Osteoblast (primary cell): ENCODE measurements at regions not wholly inside any gene's neighbourhood (a gene's known extent, or its start where the extent isn't known, plus 50 kb on each side); places are given as distances from the start of the nearest gene placed in this dataset.

Experiments
- DNase-seq: peaks from one replicate; pipeline ENCODE4 v3.0.0; 2011; ENCODE audit warnings: low spot score, mixed read lengths; ENCODE audit not compliant: insufficient read length; ENCODE audit errors: missing footprints
- H2AFZ ChIP-seq: 2 replicates; pipeline ENCODE4 v1.6.0; 2011; ENCODE audit warnings: mild to moderate bottlenecking, low read length
- H3K27ac ChIP-seq: 2 replicates; pipeline ENCODE4 v1.5.1; 2011; ENCODE audit warnings: mild to moderate bottlenecking, low read depth, low read length, moderate library complexity
- H3K27me3 ChIP-seq: 2 replicates; pipeline ENCODE4 v1.6.0; 2012; ENCODE audit warnings: mild to moderate bottlenecking, control low read depth, inconsistent platforms, low read length, moderate library complexity; ENCODE audit not compliant: insufficient read depth
- H3K36me3 ChIP-seq: 2 replicates; pipeline ENCODE4 v1.5.1; 2011; ENCODE audit warnings: mild to moderate bottlenecking, low read length, control low read depth, moderate library complexity; ENCODE audit not compliant: insufficient read depth
- H3K4me1 ChIP-seq: 2 replicates; pipeline ENCODE4 v1.5.1; 2011; ENCODE audit warnings: mild to moderate bottlenecking, low read length, control low read depth, moderate library complexity; ENCODE audit not compliant: insufficient read depth
- H3K4me2 ChIP-seq: 2 replicates; pipeline ENCODE4 v1.6.0; 2011; ENCODE audit warnings: mild to moderate bottlenecking, low read length; ENCODE audit not compliant: insufficient read depth
- H3K4me3 ChIP-seq: fragments of 200-600 bp; sonication (generic); 3 replicates; pipeline ENCODE4 v1.5.1; 2012; ENCODE audit warnings: mild to moderate bottlenecking, low read length, inconsistent platforms; ENCODE audit not compliant: insufficient read depth
- H3K79me2 ChIP-seq: 2 replicates; pipeline ENCODE4 v1.6.0; 2012; ENCODE audit warnings: mild to moderate bottlenecking, low read length, control low read depth, inconsistent platforms; ENCODE audit not compliant: insufficient read depth
- H3K9me3 ChIP-seq: 2 replicates; pipeline ENCODE4 v1.5.1; 2011; ENCODE audit warnings: low read depth, low read length, control low read depth
- H4K20me1 ChIP-seq: 2 replicates; pipeline ENCODE4 v1.6.0; 2012; ENCODE audit warnings: mild to moderate bottlenecking, low read length, control low read depth; ENCODE audit not compliant: insufficient read depth
- TF ChIP-seq, protein P1 (sequence below): IDR thresholded peaks from 2 replicates; pipeline ENCODE4 v1.5.1; 2011; ENCODE audit warnings: mild to moderate bottlenecking, low read depth, low read length, moderate library complexity; ENCODE audit errors: extremely low read depth

DNA sequence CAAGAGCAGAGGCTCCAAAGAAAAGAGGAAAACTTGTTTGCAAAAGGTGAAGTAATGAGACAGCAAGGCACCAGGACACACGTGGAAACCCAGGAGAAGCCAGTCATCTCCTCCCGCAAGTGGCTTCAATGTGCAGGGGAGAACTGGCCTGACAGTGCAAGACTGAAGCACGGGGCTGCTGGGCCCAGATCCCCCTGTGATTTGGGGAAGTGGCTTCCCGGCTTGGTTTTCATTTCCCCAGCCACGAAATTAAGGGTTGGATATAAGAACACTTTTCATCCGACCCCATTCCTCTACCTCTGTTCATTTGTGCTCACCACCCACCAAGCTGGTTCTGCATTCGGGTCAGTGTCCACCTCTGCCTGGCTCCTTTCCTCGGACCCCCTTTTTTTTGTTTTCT, 306.4 kb downstream of the FGFR2 start:
- no peaks in the 10 kb centered on the region for H3K9me3 ChIP-seq
- no peak for DNase-seq
- no peak overlapping the region for H3K4me3 ChIP-seq
- no peak overlapping the region for H3K27ac ChIP-seq
- H3K4me2 ChIP-seq, result no peak overlapping the region
- H3K79me2 ChIP-seq, result no peaks in the 10 kb centered on the region
- no peaks in the 10 kb centered on the region for H3K36me3 ChIP-seq
- no peak overlapping the region for H2AFZ ChIP-seq
- no peaks in the 10 kb centered on the region for H4K20me1 ChIP-seq
- H3K4me1 ChIP-seq, result no peaks in the 10 kb centered on the region
- no peaks in the 10 kb centered on the region for H3K27me3 ChIP-seq
- TF ChIP-seq, protein P1, sequence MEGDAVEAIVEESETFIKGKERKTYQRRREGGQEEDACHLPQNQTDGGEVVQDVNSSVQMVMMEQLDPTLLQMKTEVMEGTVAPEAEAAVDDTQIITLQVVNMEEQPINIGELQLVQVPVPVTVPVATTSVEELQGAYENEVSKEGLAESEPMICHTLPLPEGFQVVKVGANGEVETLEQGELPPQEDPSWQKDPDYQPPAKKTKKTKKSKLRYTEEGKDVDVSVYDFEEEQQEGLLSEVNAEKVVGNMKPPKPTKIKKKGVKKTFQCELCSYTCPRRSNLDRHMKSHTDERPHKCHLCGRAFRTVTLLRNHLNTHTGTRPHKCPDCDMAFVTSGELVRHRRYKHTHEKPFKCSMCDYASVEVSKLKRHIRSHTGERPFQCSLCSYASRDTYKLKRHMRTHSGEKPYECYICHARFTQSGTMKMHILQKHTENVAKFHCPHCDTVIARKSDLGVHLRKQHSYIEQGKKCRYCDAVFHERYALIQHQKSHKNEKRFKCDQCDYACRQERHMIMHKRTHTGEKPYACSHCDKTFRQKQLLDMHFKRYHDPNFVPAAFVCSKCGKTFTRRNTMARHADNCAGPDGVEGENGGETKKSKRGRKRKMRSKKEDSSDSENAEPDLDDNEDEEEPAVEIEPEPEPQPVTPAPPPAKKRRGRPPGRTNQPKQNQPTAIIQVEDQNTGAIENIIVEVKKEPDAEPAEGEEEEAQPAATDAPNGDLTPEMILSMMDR, result no peak

DNA sequence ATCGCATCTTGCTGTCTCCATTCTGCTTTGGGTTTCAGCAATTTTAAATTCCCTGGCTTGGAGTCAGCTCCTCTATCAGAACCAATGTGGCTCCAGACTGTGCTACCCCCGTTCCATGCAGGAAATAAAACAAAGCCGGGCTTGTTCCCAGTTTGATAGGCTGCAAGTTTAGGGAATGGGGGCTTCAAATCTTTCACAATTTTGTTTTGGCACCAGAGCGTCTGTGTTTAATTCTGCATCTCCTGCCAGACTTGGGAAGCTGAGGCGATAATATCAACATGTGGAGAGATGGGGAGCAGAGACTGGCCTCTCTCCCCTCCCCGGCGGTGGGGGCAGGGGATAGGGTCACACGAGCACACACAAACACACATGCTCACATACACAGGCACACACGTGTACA, 305.9 kb downstream of the FGFR2 start:
- Histone ChIP-seq H3K36me3 (no peaks in the 10 kb centered on the region), H3K79me2 (no peaks in the 10 kb centered on the region), H3K4me2 (no peak overlapping the region), H3K4me3 (no peak overlapping the region), H3K27me3 (no peaks in the 10 kb centered on the region), H3K27ac (no peak overlapping the region), H3K4me1 (no peaks in the 10 kb centered on the region), H2AFZ (no peak overlapping the region), H3K9me3 (no peaks in the 10 kb centered on the region), H4K20me1 (no peaks in the 10 kb centered on the region)
- TF ChIP-seq, protein P1, result no peak
- DNase-seq, result no peak

DNA sequence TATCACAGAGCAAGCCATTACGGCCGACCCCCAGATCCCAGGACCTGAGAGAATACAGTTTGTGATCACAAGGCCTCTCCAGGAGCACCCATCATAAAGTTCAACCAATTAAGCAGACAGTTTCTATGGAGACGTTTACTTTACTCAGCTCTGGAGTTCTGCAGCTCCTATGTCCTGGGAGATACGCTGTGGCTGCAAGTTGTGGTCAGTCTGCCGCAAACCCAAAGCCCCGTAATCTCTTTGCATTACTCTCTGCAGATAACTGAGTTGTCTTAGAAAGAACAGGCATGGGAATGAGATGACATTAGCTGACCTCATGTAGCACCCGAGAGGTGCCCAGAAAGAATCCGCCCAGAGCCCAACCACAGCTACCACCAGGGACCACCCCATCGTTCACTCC, 305.1 kb downstream of the FGFR2 start:
- H2AFZ ChIP-seq, result no peak overlapping the region
- H3K9me3 ChIP-seq, result no peaks in the 10 kb centered on the region
- DNase-seq, result no peak
- no peaks in the 10 kb centered on the region for H3K27me3 ChIP-seq
- H3K4me1 ChIP-seq, result no peaks in the 10 kb centered on the region
- H3K27ac ChIP-seq, result no peak overlapping the region
- no peak overlapping the region for H3K4me2 ChIP-seq
- TF ChIP-seq, protein P1, result no peak
- H3K4me3 ChIP-seq, result no peak overlapping the region
- no peaks in the 10 kb centered on the region for H3K79me2 ChIP-seq
- H4K20me1 ChIP-seq, result no peaks in the 10 kb centered on the region
- no peaks in the 10 kb centered on the region for H3K36me3 ChIP-seq

DNA sequence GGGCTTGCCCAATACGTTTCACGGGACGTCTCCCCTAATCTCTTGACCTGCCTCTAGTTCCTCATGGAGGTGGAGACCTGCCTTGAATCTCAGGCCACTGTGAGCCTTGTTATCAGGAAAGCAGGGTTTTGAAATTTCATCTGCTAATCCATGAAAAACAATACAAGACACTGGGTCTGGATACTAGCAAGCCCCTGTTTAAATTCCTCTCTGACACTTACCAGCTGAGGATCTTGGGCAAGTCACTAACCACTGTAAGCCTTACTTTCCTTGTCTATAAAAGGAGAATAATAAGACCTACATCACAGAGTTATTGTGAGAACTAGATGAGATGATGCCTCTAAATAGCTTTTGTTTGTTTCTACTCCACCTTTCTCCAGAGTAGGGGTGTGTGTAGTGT, 303.6 kb downstream of the FGFR2 start:
- Histone ChIP-seq H3K4me3 (no peak overlapping the region), H3K79me2 (no peaks in the 10 kb centered on the region), H4K20me1 (no peaks in the 10 kb centered on the region), H2AFZ (no peak overlapping the region), H3K36me3 (no peaks in the 10 kb centered on the region), H3K4me2 (no peak overlapping the region), H3K27me3 (no peaks in the 10 kb centered on the region), H3K9me3 (no peaks in the 10 kb centered on the region), H3K4me1 (no peaks in the 10 kb centered on the region), H3K27ac (no peak overlapping the region)
- no peak for DNase-seq
- TF ChIP-seq, protein P1, result no peak
